ENCODE measurements at regions not wholly inside any gene's neighbourhood (a gene's known extent, or its start where the extent isn't known, plus 50 kb on each side); places are given as distances from the start of the nearest gene placed in this dataset.

DNA sequence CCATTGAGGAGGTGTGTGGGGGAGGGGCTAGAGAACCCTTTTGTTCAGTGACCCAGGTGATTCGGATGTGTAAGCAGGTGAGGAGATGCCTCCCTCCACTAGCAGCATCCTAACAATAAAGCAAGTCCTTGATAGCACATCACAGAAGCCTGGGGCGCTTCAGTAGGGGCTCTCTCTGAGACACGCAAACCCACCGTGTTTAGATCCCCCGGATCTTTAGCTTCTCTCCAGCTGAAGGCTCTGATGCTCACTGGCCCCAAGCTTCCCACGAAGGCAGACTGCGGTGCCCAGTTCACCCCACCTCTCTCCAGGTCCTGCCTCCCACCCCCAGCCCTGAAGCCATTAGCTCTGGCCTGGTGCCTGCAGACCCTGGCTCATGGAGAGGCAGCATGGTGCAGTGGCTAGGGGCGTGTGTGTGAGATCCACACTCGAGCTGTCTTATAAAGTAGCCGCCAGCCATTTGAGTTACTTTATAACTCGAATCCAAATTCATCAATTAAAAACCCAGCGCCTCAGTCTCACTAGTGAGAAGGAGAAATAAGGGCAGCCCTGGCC is 204.7 kb upstream of the TNRC6C start:
- no peaks in the 10 kb centered on the region for H3K9me3 ChIP-seq
- TF ChIP-seq, protein P1, sequence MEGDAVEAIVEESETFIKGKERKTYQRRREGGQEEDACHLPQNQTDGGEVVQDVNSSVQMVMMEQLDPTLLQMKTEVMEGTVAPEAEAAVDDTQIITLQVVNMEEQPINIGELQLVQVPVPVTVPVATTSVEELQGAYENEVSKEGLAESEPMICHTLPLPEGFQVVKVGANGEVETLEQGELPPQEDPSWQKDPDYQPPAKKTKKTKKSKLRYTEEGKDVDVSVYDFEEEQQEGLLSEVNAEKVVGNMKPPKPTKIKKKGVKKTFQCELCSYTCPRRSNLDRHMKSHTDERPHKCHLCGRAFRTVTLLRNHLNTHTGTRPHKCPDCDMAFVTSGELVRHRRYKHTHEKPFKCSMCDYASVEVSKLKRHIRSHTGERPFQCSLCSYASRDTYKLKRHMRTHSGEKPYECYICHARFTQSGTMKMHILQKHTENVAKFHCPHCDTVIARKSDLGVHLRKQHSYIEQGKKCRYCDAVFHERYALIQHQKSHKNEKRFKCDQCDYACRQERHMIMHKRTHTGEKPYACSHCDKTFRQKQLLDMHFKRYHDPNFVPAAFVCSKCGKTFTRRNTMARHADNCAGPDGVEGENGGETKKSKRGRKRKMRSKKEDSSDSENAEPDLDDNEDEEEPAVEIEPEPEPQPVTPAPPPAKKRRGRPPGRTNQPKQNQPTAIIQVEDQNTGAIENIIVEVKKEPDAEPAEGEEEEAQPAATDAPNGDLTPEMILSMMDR (IDR thresholded peaks at IDR 0.05): no peak
- no peak for TF ChIP-seq EP300 (IDR thresholded peaks at IDR 0.05)
- TF ChIP-seq POLR2A (IDR thresholded peaks at IDR 0.05): no peak
- no peaks in the 10 kb centered on the region for H3K36me3 ChIP-seq
- DNase-seq: no peak
- H3K4me1 ChIP-seq (ENCODE audit: insufficient read depth): no peaks in the 10 kb centered on the region
- H3K27me3 ChIP-seq: no peaks in the 10 kb centered on the region
- intact Hi-C loops (cut with DNase I): no loop called here
- H3K27ac ChIP-seq: no peak overlapping the region
- WGBS, 3 donors: 79 to 82% (median 81%) methylated on average over 12 of the region's 12 CpGs
- H3K4me3 ChIP-seq: no peak overlapping the region

DNA sequence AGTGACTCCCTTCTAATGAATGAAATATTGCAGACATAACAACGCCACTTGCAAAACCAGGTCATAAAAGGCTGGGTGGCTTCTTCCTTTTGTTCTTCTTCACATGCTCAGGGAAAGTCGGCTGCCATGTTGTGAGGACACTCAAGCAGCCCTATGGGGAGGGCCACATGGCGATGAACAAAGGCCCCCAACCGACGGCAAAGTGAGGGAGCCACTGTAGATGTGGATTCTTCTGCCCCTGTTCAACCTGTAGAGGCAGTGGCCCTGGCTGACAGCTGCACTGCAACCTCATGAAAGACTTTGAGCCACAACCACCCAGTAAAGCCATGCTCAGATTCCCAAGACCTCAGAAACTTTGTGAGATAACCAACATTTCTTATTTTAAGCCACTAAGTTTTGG is 203.5 kb upstream of the TNRC6C start:
- 82 to 94% (median 93%) methylated on average over 5 of the region's 5 CpGs for WGBS, 3 donors
- Histone ChIP-seq H3K4me1 (ENCODE audit: insufficient read depth) (no peaks in the 10 kb centered on the region), H3K9me3 (no peaks in the 10 kb centered on the region), H3K27ac (no peak overlapping the region), H3K4me3 (no peak overlapping the region), H3K36me3 (no peaks in the 10 kb centered on the region), H3K27me3 (no peaks in the 10 kb centered on the region)
- DNase-seq: no peak
- no peak for TF ChIP-seq EP300 (IDR thresholded peaks at IDR 0.05)
- no peak for TF ChIP-seq POLR2A (IDR thresholded peaks at IDR 0.05)
- intact Hi-C loops (cut with DNase I): no loop called here

DNA sequence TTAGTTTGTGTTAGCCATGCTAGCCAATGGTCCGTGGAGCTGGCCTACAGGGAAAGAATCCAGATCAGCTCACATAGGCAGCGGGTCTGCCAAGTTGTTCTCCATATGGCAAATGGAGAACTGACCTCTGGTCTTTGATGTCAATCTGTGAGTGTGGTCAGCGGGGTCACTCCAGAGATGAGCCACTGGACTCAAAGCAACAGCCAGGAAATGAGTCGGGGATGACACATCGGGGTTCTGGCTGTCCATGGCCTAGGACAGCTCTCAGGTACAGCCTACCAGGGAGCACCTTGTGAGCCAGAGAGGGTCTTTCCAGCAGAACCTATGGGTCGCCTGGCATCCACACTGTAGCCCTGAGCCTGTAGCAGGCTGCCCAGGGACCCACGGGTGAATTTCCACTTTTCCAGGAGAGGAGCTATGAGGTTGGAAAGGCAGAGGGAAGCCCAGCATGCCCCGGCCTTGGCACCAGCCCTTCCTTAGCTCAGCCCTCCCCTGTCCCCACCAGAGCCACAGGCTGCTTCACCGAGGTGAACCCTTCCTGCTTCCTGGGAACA is 203.0 kb upstream of the TNRC6C start:
- intact Hi-C loops (cut with DNase I): no loop called here

DNA sequence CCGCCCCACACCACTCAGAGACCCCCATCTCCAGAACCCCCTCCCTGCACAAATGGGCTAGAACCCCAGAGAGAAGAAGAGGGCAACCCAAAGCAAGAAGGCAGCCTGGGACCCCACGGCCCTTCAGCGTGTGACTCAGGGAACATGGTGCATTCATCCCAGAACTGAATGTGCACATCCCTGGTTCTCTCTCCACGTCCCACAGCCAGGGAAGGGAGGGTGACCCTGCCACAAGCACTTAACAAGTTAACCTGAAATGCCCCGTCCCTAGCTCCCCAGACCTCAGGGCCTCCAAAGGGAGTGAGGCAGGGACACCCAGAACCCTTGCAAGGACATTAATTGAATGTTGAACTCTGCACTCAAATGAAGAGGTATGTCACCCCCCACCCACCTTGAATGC is 202.5 kb upstream of the TNRC6C start:
- no peaks in the 10 kb centered on the region for H3K9me3 ChIP-seq
- WGBS, 3 donors: 83 to 94% (median 89%) methylated on average over 5 of the region's 5 CpGs
- intact Hi-C loops (cut with DNase I): no loop called here

More for the DNA sequence above, 203.0 kb upstream of the TNRC6C start:
- no peak overlapping the region for H3K4me3 ChIP-seq
- H3K36me3 ChIP-seq: no peaks in the 10 kb centered on the region
- DNase-seq: no peak
- TF ChIP-seq, protein P1 (IDR thresholded peaks at IDR 0.05): no peak
- TF ChIP-seq EP300 (IDR thresholded peaks at IDR 0.05): no peak
- TF ChIP-seq POLR2A (IDR thresholded peaks at IDR 0.05): no peak
- no peak overlapping the region for H3K27ac ChIP-seq
- no peaks in the 10 kb centered on the region for H3K9me3 ChIP-seq
- H3K27me3 ChIP-seq: no peaks in the 10 kb centered on the region
- no peaks in the 10 kb centered on the region for H3K4me1 ChIP-seq (ENCODE audit: insufficient read depth)
- 88 to 95% (median 91%) methylated on average over 7 to 9 of the region's 9 CpGs for WGBS, 3 donors

More for the DNA sequence above, 202.5 kb upstream of the TNRC6C start:
- DNase-seq: no peak
- Histone ChIP-seq H3K4me1 (ENCODE audit: insufficient read depth) (no peaks in the 10 kb centered on the region), H3K27ac (no peak overlapping the region), H3K36me3 (no peaks in the 10 kb centered on the region), H3K4me3 (no peak overlapping the region), H3K27me3 (no peaks in the 10 kb centered on the region)
- TF ChIP-seq POLR2A (IDR thresholded peaks at IDR 0.05) (no peak), EP300 (IDR thresholded peaks at IDR 0.05) (no peak)
- TF ChIP-seq, protein P1 (IDR thresholded peaks at IDR 0.05): no peak
